ENCODE measurements at regions not wholly inside any gene's neighbourhood (a gene's known extent, or its start where the extent isn't known, plus 50 kb on each side); places are given as distances from the start of the nearest gene placed in this dataset.

DNA sequence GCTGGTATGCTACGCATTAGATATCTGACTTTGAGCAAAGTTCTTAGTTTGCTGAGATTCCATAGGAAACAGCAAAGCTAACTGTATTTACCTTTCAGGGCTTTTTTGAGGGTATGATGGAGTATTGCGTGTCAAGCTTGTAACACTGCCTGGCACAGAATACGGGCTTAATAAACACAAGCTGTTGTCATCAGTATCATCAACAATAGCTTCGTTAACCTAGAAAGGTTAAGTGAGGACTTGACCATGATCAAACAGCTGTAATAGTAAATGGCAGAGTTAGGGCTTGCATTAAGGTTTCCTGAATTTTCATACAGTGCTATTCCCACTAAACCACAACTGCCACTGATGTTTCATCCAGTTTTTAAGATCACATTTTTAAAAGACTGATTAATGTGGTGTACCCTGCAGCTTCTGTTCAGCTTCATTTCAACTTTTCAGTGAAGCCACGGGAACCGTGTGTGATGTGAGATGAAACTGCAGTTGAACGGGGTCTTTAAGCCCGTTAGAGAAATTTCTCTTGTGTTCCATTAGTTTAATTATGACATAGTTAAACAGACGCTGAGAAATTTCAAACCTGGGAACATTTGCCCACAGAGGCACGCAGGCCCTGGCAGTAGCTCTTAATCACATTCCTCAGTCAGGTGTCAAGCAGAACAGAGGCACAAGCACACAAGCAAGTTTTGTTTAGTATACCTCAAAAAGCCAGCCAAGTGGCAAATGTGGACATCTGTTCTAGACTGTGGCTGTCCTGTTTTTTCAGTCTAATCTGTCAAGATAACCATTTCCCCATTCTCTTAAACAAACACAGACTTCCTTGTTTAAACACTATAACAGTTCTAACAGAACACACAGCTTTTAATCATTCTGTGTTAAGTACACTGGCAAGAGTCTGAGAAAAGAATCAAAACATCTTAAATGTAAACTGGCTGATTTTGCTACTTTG, 147.1 kb downstream of the ZNF608 start (continued):
- TF ChIP-seq, protein P1, sequence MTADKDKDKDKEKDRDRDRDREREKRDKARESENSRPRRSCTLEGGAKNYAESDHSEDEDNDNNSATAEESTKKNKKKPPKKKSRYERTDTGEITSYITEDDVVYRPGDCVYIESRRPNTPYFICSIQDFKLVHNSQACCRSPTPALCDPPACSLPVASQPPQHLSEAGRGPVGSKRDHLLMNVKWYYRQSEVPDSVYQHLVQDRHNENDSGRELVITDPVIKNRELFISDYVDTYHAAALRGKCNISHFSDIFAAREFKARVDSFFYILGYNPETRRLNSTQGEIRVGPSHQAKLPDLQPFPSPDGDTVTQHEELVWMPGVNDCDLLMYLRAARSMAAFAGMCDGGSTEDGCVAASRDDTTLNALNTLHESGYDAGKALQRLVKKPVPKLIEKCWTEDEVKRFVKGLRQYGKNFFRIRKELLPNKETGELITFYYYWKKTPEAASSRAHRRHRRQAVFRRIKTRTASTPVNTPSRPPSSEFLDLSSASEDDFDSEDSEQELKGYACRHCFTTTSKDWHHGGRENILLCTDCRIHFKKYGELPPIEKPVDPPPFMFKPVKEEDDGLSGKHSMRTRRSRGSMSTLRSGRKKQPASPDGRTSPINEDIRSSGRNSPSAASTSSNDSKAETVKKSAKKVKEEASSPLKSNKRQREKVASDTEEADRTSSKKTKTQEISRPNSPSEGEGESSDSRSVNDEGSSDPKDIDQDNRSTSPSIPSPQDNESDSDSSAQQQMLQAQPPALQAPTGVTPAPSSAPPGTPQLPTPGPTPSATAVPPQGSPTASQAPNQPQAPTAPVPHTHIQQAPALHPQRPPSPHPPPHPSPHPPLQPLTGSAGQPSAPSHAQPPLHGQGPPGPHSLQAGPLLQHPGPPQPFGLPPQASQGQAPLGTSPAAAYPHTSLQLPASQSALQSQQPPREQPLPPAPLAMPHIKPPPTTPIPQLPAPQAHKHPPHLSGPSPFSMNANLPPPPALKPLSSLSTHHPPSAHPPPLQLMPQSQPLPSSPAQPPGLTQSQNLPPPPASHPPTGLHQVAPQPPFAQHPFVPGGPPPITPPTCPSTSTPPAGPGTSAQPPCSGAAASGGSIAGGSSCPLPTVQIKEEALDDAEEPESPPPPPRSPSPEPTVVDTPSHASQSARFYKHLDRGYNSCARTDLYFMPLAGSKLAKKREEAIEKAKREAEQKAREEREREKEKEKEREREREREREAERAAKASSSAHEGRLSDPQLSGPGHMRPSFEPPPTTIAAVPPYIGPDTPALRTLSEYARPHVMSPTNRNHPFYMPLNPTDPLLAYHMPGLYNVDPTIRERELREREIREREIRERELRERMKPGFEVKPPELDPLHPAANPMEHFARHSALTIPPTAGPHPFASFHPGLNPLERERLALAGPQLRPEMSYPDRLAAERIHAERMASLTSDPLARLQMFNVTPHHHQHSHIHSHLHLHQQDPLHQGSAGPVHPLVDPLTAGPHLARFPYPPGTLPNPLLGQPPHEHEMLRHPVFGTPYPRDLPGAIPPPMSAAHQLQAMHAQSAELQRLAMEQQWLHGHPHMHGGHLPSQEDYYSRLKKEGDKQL (CRISPR knock-in tag; IDR thresholded peaks at IDR 0.05; ENCODE audit: borderline replicate concordance) = no peak
- TF ChIP-seq NCOR1 (IDR thresholded peaks at IDR 0.05) (peak; percentile 41; the same call in 1 of the 2 replicates), ETV1 (tag; conservative IDR thresholded peaks at IDR 0.05; ENCODE audit: low read depth) (no peak), DPF2 (IDR thresholded peaks at IDR 0.05) (0 out of 2 replicates have a peak, but pooled peaks have one; percentile 16), CBFA2T2 (conservative IDR thresholded peaks at IDR 0.05) (peak; percentile 62), SIX5 (IDR thresholded peaks at IDR 0.05; ENCODE audit: borderline replicate concordance in 1 of 2, insufficient read depth in 1 of 2, low read depth in 1 of 2, low read length in 2 of 2) (no peak), KHSRP (IDR thresholded peaks at IDR 0.05) (no peak), ZFX (CRISPR knock-in tag; IDR thresholded peaks at IDR 0.05) (no peak), TBL1XR1 (IDR thresholded peaks at IDR 0.05; ENCODE audit: low read length in 2 of 2) (peak in 1 of 2 experiments; percentile 60; a peak in 1 of 4 replicates), KLF16 (IDR thresholded peaks at IDR 0.05) (0 out of 2 replicates have a peak, but pooled peaks have one; percentile 23), ZNF79 (CRISPR knock-in tag; IDR thresholded peaks at IDR 0.05; ENCODE audit: low read depth) (no peak), WHSC1 (IDR thresholded peaks at IDR 0.05; ENCODE audit: low read length) (no peak), MBD2 (IDR thresholded peaks at IDR 0.05; ENCODE audit: borderline replicate concordance, low read depth) (no peak), PRMT5 (CRISPR knock-in tag; IDR thresholded peaks at IDR 0.05) (no peak)
- TF ChIP-seq, protein P2, sequence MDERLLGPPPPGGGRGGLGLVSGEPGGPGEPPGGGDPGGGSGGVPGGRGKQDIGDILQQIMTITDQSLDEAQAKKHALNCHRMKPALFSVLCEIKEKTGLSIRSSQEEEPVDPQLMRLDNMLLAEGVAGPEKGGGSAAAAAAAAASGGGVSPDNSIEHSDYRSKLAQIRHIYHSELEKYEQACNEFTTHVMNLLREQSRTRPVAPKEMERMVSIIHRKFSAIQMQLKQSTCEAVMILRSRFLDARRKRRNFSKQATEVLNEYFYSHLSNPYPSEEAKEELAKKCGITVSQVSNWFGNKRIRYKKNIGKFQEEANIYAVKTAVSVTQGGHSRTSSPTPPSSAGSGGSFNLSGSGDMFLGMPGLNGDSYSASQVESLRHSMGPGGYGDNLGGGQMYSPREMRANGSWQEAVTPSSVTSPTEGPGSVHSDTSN (CRISPR knock-in tag; IDR thresholded peaks at IDR 0.05; ENCODE audit: low read depth) = no peak
- TF ChIP-seq, protein P2 (tag; conservative IDR thresholded peaks at IDR 0.05; ENCODE audit: low read depth) = 0 out of 2 replicates have a peak, but pooled peaks have one; percentile 7
- TF ChIP-seq, protein P3, sequence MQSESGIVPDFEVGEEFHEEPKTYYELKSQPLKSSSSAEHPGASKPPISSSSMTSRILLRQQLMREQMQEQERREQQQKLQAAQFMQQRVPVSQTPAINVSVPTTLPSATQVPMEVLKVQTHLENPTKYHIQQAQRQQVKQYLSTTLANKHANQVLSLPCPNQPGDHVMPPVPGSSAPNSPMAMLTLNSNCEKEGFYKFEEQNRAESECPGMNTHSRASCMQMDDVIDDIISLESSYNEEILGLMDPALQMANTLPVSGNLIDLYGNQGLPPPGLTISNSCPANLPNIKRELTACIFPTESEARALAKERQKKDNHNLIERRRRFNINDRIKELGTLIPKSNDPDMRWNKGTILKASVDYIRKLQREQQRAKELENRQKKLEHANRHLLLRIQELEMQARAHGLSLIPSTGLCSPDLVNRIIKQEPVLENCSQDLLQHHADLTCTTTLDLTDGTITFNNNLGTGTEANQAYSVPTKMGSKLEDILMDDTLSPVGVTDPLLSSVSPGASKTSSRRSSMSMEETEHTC (IDR thresholded peaks at IDR 0.05) = no peak

All from K562 (cell line).